ENCODE measurements at regions not wholly inside any gene's neighbourhood (a gene's known extent, or its start where the extent isn't known, plus 50 kb on each side); places are given as distances from the start of the nearest gene placed in this dataset.

DNA sequence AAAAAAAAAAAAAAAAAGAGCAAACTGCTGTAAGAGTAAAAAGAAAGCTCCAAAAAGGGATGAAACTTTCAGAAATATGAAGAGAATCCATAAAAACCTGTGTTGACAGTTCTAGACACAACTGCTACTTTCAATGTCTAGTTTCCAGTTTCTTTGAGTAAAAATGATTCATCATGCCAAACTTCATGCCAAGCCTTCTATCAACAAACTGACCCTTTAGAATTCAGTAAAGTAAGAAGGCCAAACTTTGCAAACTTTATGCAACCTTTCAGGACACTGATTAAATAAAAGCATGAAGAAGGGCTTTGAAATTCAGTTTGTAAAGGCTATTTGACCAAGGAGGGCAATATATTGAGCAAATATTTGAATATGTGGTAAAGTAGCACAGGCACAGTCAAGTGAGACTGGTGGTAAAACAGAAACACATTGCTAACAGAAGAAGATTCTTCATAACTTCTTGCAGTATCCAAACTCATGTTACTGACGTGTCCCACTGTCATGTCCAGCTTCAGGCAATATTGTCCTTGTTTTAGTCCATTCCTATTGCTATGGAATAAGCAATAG, 56.3 kb upstream of the CFAP20DC start:
- Histone ChIP-seq H3K27me3 (ENCODE audit: control insufficient read depth, insufficient read depth, low read length, poor library complexity, severe bottlenecking) (no peaks in the 10 kb centered on the region), H3K4me3 (ENCODE audit: low read length) (no peak overlapping the region), H3K9me3 (ENCODE audit: control insufficient read depth, low read length) (no peaks in the 10 kb centered on the region), H3K9ac (ENCODE audit: extremely low read depth, low read length, poor library complexity, severe bottlenecking) (no peak overlapping the region), H3K4me1 (ENCODE audit: control insufficient read depth, insufficient read depth, low read length) (no peaks in the 10 kb centered on the region), H3K36me3 (ENCODE audit: control insufficient read depth, insufficient read depth, low read length) (no peaks in the 10 kb centered on the region), H3K27ac (ENCODE audit: low read depth, low read length) (no peak overlapping the region)
- Mint-ChIP-seq H3K36me3 (ENCODE audit: low read depth) (no peaks in the 10 kb centered on the region), H3K9me3 (no peaks in the 10 kb centered on the region), H3K27me3 (ENCODE audit: insufficient read depth) (no peaks in the 10 kb centered on the region), H3K4me1 (peaks cover 14% of the 10 kb centered on the region), H3K27ac (no peak overlapping the region), H3K4me3 (no peak overlapping the region)
- 86 to 100% methylated on average over 1 of the region's 1 CpG for WGBS, 2 experiments (ENCODE audit: insufficient coverage in 1 of 2, insufficient read length in 1 of 2)
- DNase-seq: no peak
- TF ChIP-seq, protein P1, sequence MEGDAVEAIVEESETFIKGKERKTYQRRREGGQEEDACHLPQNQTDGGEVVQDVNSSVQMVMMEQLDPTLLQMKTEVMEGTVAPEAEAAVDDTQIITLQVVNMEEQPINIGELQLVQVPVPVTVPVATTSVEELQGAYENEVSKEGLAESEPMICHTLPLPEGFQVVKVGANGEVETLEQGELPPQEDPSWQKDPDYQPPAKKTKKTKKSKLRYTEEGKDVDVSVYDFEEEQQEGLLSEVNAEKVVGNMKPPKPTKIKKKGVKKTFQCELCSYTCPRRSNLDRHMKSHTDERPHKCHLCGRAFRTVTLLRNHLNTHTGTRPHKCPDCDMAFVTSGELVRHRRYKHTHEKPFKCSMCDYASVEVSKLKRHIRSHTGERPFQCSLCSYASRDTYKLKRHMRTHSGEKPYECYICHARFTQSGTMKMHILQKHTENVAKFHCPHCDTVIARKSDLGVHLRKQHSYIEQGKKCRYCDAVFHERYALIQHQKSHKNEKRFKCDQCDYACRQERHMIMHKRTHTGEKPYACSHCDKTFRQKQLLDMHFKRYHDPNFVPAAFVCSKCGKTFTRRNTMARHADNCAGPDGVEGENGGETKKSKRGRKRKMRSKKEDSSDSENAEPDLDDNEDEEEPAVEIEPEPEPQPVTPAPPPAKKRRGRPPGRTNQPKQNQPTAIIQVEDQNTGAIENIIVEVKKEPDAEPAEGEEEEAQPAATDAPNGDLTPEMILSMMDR (conservative IDR thresholded peaks at IDR 0.05): no peak

DNA sequence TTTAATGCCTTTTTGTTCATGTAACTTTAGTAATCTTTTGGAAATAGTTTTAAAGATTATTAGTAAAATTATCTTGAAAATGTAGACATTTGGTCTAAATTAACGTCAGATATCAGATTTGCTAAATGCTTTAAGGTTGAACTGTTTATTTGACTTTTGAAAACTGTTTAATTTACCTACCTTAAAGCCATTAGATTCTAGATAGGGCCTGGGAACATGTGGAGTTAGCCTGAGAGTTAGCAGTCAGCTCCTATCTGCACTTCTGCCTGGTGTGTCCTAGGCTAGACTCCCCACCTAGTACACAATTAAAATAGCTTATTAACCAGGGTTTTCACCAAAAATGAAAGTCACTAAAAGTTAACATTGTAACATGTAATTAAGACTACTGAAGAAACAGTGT, 53.7 kb upstream of the CFAP20DC start:
- peaks cover 30% of the 10 kb centered on the region for H3K4me1 Mint-ChIP-seq
- Histone ChIP-seq H3K36me3 (ENCODE audit: control insufficient read depth, insufficient read depth, low read length) (no peaks in the 10 kb centered on the region), H3K4me3 (ENCODE audit: low read length) (no peak overlapping the region), H3K27me3 (ENCODE audit: control insufficient read depth, insufficient read depth, low read length, poor library complexity, severe bottlenecking) (no peaks in the 10 kb centered on the region), H3K9ac (ENCODE audit: extremely low read depth, low read length, poor library complexity, severe bottlenecking) (no peak overlapping the region), H3K27ac (ENCODE audit: low read depth, low read length) (no peak overlapping the region), H3K4me1 (ENCODE audit: control insufficient read depth, insufficient read depth, low read length) (peaks cover 14% of the 10 kb centered on the region), H3K9me3 (ENCODE audit: control insufficient read depth, low read length) (no peaks in the 10 kb centered on the region)
- no peaks in the 10 kb centered on the region for H3K36me3 Mint-ChIP-seq (ENCODE audit: low read depth)
- peaks cover 15% of the 10 kb centered on the region for H3K27me3 Mint-ChIP-seq (ENCODE audit: insufficient read depth)
- H3K4me3 Mint-ChIP-seq: no peak overlapping the region
- H3K27ac Mint-ChIP-seq: no peak overlapping the region
- 93% methylated on average over 1 of the region's 1 CpG; no CpG with 5 or more reads in 1 of the 2 experiments for WGBS, 2 experiments (ENCODE audit: insufficient coverage in 1 of 2, insufficient read length in 1 of 2)
- no peaks in the 10 kb centered on the region for H3K9me3 Mint-ChIP-seq
- TF ChIP-seq, protein P1 (conservative IDR thresholded peaks at IDR 0.05): no peak
- no peak for DNase-seq

DNA sequence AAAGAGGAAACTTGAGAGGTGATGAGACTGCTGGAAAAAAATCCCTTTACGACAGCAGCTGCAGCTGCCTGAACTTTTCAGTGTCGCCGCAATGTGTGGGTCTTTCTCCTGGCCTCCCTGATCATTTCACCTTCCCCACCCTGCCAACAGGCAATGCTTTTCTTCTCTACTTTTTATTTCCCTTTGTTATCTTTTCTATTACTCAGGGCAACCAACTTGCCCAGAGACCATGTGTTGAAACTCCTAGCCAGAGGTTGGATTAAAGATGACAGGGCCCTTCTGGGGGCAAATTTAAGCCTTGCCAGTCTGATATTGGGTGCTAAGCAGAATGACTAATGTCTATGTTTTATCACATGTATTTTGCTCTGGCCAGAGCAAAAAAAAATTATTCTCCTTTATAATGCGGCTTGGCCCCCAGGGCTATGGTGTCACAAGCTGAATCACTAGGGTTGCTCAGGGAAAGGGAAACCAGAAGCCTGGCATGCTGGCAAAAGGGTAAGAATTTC, 51.5 kb upstream of the CFAP20DC start:
- Histone ChIP-seq H3K9me3 (ENCODE audit: control insufficient read depth, low read length) (peaks cover 16% of the 10 kb centered on the region), H3K4me3 (ENCODE audit: low read length) (no peak overlapping the region), H3K4me1 (ENCODE audit: control insufficient read depth, insufficient read depth, low read length) (peaks cover 14% of the 10 kb centered on the region), H3K36me3 (ENCODE audit: control insufficient read depth, insufficient read depth, low read length) (no peaks in the 10 kb centered on the region), H3K27ac (ENCODE audit: low read depth, low read length) (no peak overlapping the region), H3K27me3 (ENCODE audit: control insufficient read depth, insufficient read depth, low read length, poor library complexity, severe bottlenecking) (no peaks in the 10 kb centered on the region), H3K9ac (ENCODE audit: extremely low read depth, low read length, poor library complexity, severe bottlenecking) (no peak overlapping the region)
- DNase-seq: no peak
- 80 to 83% methylated on average over 3 to 4 of the region's 4 CpGs for WGBS, 2 experiments (ENCODE audit: insufficient coverage in 1 of 2, insufficient read length in 1 of 2)
- H3K4me3 Mint-ChIP-seq: no peak overlapping the region
- peaks cover 21% of the 10 kb centered on the region for H3K9me3 Mint-ChIP-seq
- peaks cover 38% of the 10 kb centered on the region for H3K27me3 Mint-ChIP-seq (ENCODE audit: insufficient read depth)
- no peak overlapping the region for H3K27ac Mint-ChIP-seq
- TF ChIP-seq, protein P1 (conservative IDR thresholded peaks at IDR 0.05): no peak
- H3K36me3 Mint-ChIP-seq (ENCODE audit: low read depth): peaks cover 4% of the 10 kb centered on the region
- peaks cover 30% of the 10 kb centered on the region for H3K4me1 Mint-ChIP-seq

Measured in endodermal cell (in vitro differentiated cells).